ENCODE measurements at regions not wholly inside any gene's neighbourhood (a gene's known extent, or its start where the extent isn't known, plus 50 kb on each side); places are given as distances from the start of the nearest gene placed in this dataset.
"Not testable (repeated sequence)": the region's sequence is repeated elsewhere in the genome, so short reads cannot be mapped to it uniquely, and the experiment has no call there.

- no peak for DNase-seq
These were observed 129.5 kb downstream of the B3GNT2 start for GRCh38 chr2:62325398-62325797.

GRCh38 chr2:62321380-62322289 is 125.7 kb downstream of the B3GNT2 start:
- no peak for DNase-seq

- no peak for DNase-seq
These were observed 124.9 kb downstream of the B3GNT2 start for GRCh38 chr2:62320657-62321357.

GRCh38 chr2:62320137-62320536 is 124.2 kb downstream of the B3GNT2 start:
- not testable (repeated sequence) for DNase-seq

GRCh38 chr2:62319070-62319469 is 123.2 kb downstream of the B3GNT2 start:
- no peak for DNase-seq

- DNase-seq, result no peak
These were observed 119.6 kb downstream of the B3GNT2 start for GRCh38 chr2:62315476-62315875.

- no peak for DNase-seq
These were observed 118.4 kb downstream of the B3GNT2 start for GRCh38 chr2:62314291-62314690.

GRCh38 chr2:62313449-62314227 is 117.7 kb downstream of the B3GNT2 start:
- no peak for DNase-seq

GRCh38 chr2:62309465-62310091 is 113.7 kb downstream of the B3GNT2 start:
- no peak for DNase-seq

GRCh38 chr2:62309081-62309464 is 113.2 kb downstream of the B3GNT2 start:
- DNase-seq, result no peak

- no peak for DNase-seq
These were observed 111.8 kb downstream of the B3GNT2 start for GRCh38 chr2:62307469-62308389.

GRCh38 chr2:62306751-62307468 is 111.0 kb downstream of the B3GNT2 start:
- DNase-seq, result no peak

- no peak for DNase-seq
These were observed 109.7 kb downstream of the B3GNT2 start for GRCh38 chr2:62305421-62306176.

GRCh38 chr2:62304429-62305417 is 108.8 kb downstream of the B3GNT2 start:
- DNase-seq, result no peak

GRCh38 chr2:62303788-62304187 is 107.9 kb downstream of the B3GNT2 start:
- DNase-seq, result no peak

GRCh38 chr2:62302631-62303435 is 106.9 kb downstream of the B3GNT2 start:
- DNase-seq, result no peak

- DNase-seq, result no peak
These were observed 105.0 kb downstream of the B3GNT2 start for GRCh38 chr2:62300925-62301324.

- DNase-seq, result no peak
These were observed 101.7 kb downstream of the B3GNT2 start for GRCh38 chr2:62297624-62298010.

All from NCI-H526 treated with DMSO at 0.1 percent for 48 hours (cell line).